ENCODE measurements at regions not wholly inside any gene's neighbourhood (a gene's known extent, or its start where the extent isn't known, plus 50 kb on each side); places are given as distances from the start of the nearest gene placed in this dataset.
A peak's percentile ranks its signal among the peaks of the same experiment; 100 is the strongest.
"Not testable (repeated sequence)": the region's sequence is repeated elsewhere in the genome, so short reads cannot be mapped to it uniquely, and the experiment has no call there.

DNA sequence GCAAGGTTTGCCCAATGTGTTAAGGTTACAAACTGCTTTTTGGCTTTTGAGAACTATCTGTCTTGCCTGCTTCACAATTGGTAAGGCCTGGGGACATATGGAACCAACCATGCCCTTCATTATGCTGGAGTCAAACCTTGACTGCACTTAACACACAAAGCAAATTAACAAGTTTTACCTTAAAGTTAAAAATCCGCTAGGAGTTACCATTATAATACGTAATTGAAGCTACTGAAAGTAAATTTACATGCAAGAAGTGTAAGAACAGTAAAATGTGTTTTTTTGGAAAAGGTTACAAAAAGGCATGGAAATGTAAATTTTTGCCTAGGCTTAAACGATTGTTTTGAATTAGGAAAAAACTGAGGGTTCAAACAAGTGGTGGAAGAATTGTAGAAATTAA lies 69.7 kb downstream of the BMP15 start:
- H3K36me3 ChIP-seq = no peaks in the 10 kb centered on the region
- no peak overlapping the region for H3K4me3 ChIP-seq (replicated peaks in 1 of 3)
- TF ChIP-seq, protein P1, sequence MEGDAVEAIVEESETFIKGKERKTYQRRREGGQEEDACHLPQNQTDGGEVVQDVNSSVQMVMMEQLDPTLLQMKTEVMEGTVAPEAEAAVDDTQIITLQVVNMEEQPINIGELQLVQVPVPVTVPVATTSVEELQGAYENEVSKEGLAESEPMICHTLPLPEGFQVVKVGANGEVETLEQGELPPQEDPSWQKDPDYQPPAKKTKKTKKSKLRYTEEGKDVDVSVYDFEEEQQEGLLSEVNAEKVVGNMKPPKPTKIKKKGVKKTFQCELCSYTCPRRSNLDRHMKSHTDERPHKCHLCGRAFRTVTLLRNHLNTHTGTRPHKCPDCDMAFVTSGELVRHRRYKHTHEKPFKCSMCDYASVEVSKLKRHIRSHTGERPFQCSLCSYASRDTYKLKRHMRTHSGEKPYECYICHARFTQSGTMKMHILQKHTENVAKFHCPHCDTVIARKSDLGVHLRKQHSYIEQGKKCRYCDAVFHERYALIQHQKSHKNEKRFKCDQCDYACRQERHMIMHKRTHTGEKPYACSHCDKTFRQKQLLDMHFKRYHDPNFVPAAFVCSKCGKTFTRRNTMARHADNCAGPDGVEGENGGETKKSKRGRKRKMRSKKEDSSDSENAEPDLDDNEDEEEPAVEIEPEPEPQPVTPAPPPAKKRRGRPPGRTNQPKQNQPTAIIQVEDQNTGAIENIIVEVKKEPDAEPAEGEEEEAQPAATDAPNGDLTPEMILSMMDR (IDR thresholded peaks at IDR 0.05) = no peak
- no peak for TF ChIP-seq POLR2A (IDR thresholded peaks at IDR 0.05)
- no peaks in the 10 kb centered on the region for H3K4me1 ChIP-seq
- no peaks in the 10 kb centered on the region for H3K9me3 ChIP-seq
- H3K27ac ChIP-seq = no peak overlapping the region
- intact Hi-C loops (cut with DNase I) = no loop called here
- no peak for DNase-seq
- H3K27me3 ChIP-seq = no peaks in the 10 kb centered on the region
- 88 to 92% methylated on average over 3 of the region's 3 CpGs for WGBS, 2 donors

DNA sequence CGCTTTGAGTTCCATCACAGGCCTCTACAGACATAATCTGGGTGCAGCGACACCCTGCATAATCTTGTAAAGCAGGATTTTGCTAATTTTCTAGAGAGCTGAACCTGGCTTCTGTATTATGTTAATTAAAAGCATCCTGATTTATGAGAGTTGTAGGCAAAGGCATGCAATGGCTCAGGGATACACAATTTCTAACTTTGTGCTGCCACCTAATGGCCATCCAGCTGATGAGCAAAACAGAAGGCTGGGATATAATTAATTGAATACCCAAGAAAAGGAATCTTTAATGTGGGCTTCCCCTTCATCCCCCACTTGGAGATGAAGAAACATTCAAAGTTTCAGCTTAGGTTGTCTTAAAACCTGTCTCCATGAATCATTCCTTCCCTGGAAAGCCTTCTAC lies 78.1 kb downstream of the BMP15 start:
- H3K27me3 ChIP-seq = no peaks in the 10 kb centered on the region
- H3K4me3 ChIP-seq (replicated peaks in 1 of 3) = no peak overlapping the region
- H3K9me3 ChIP-seq = no peaks in the 10 kb centered on the region
- whole genome bisulfite sequencing, 2 donors = 42 to 50% methylated on average over 2 of the region's 2 CpGs
- TF ChIP-seq, protein P1 (IDR thresholded peaks at IDR 0.05) = peak in 4 of 6 experiments; percentile 18 to 49 (median 34)
- no peak for TF ChIP-seq POLR2A (IDR thresholded peaks at IDR 0.05)
- no peak overlapping the region for H3K27ac ChIP-seq
- no peaks in the 10 kb centered on the region for H3K36me3 ChIP-seq
- H3K4me1 ChIP-seq = no peaks in the 10 kb centered on the region
- intact Hi-C loops (cut with DNase I) = no loop called here
- peak; percentile 5 to 14 for DNase-seq

DNA sequence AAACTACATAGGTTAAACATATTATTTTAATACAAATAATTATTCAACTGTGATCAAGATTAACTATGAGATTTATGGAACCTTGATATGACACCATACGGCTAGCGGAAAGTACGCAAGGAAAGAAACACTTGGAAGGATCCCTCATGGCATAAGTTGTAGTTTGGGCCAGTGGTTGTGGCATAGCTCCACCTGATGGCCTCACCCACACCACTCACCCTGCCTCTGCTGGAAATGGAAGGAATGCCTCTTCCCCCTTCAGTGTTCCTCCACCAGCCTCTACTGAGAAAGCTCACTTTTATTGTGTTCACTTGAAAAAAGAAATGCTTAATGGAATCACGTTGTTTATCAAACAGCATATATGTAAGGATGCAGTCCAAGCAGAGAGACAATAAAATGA lies 86.4 kb downstream of the BMP15 start:
- Histone ChIP-seq H3K4me1 (no peaks in the 10 kb centered on the region), H3K27ac (no peak overlapping the region), H3K27me3 (no peaks in the 10 kb centered on the region), H3K9me3 (no peaks in the 10 kb centered on the region), H3K4me3 (replicated peaks in 1 of 3) (no peak overlapping the region), H3K36me3 (no peaks in the 10 kb centered on the region)
- 78% methylated on average over 4 of the region's 4 CpGs for WGBS, 2 donors
- no peak for TF ChIP-seq POLR2A (IDR thresholded peaks at IDR 0.05)
- intact Hi-C loops (cut with DNase I) = no loop called here
- DNase-seq = no peak

DNA sequence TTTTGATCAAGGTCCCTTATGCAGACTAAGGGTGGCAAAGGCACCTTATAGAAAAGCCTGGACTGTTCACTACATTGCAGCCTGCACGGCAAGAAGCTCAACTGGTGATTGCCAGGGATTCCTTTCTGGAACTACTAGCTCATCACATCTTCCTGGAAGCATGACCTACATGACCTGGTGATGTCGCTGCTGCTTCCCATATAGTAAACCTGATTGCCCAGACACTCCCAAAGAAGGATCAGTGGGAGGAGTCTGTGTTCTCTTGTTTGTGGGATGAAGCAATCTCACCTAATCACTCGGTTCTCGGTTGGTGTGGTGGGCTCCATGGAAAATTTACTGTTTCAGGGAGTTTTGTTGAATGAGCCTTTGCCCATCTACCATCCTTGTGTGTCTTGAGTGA lies 89.8 kb downstream of the BMP15 start:
- H3K4me3 ChIP-seq (replicated peaks in 1 of 3); DNase-seq; H3K4me1 ChIP-seq; H3K9me3 ChIP-seq; H3K27ac ChIP-seq; intact Hi-C loops (cut with DNase I); H3K36me3 ChIP-seq; H3K27me3 ChIP-seq: not testable (repeated sequence)
- 80% methylated on average over 3 of the region's 4 CpGs; no CpG with 5 or more reads in 1 of the 2 donors for WGBS, 2 donors

GRCh38 chrX:51001733-51002632 lies 91.4 kb downstream of the BMP15 start:
- H3K9me3 ChIP-seq; H3K4me1 ChIP-seq; intact Hi-C loops (cut with DNase I); H3K4me3 ChIP-seq (replicated peaks in 1 of 3); H3K27ac ChIP-seq; H3K27me3 ChIP-seq; H3K36me3 ChIP-seq: not testable (repeated sequence)
- WGBS, 2 donors = 72 to 82% methylated on average over 9 to 11 of the region's 11 CpGs
- DNase-seq = peak in 1 of 2 donors; percentile 2

GRCh38 chrX:51006064-51006463 lies 95.5 kb downstream of the BMP15 start:
- intact Hi-C loops (cut with DNase I) = no loop called here
- Histone ChIP-seq H3K4me1 (no peaks in the 10 kb centered on the region), H3K27ac (no peak overlapping the region), H3K9me3 (no peaks in the 10 kb centered on the region), H3K4me3 (replicated peaks in 1 of 3) (no peak overlapping the region), H3K36me3 (no peaks in the 10 kb centered on the region), H3K27me3 (no peaks in the 10 kb centered on the region)
- no peak for TF ChIP-seq POLR2A (IDR thresholded peaks at IDR 0.05)
- TF ChIP-seq, protein P1 (IDR thresholded peaks at IDR 0.05) = no peak
- no peak for DNase-seq

All from thyroid gland (tissue), 4 donors.